Central memory CD8-positive, alpha-beta T cell (primary cell): ENCODE measurements at regions not wholly inside any gene's neighbourhood (a gene's known extent, or its start where the extent isn't known, plus 50 kb on each side); places are given as distances from the start of the nearest gene placed in this dataset.

Source experiments
- ATAC-seq: fragments of 150-1000 bp; cut with Tn5 transposase; replicated peaks from 2 replicates; pipeline ENCODE4 v1.10.0; 2022; ENCODE audit warnings: mild to moderate bottlenecking, moderate FRiP score, moderate number of reproducible peaks; ENCODE audit not compliant: poor library complexity, severe bottlenecking; ENCODE audit errors: extremely low read depth
- DNase-seq, 2 donors: peaks; one replicate each; pipeline ENCODE4 v3.0.0; 2021; ENCODE audit warnings: low spot score in 2 of 2
- H3K27ac Mint-ChIP-seq: one replicate; pipeline ENCODE4 v1.8.0; 2022; ENCODE audit warnings: low read depth, mild to moderate bottlenecking, moderate library complexity, mixed read lengths
- H3K27me3 Mint-ChIP-seq: one replicate; pipeline ENCODE4 v1.8.0; 2022; ENCODE audit warnings: mixed read lengths
- H3K36me3 Mint-ChIP-seq: one replicate; pipeline ENCODE4 v1.8.0; 2022; ENCODE audit warnings: mild to moderate bottlenecking, moderate library complexity, mixed read lengths; ENCODE audit not compliant: insufficient read depth
- H3K4me1 Mint-ChIP-seq: one replicate; pipeline ENCODE4 v1.8.0; 2022; ENCODE audit warnings: mixed read lengths
- H3K4me3 Mint-ChIP-seq: one replicate; pipeline ENCODE4 v1.8.0; 2022; ENCODE audit warnings: mild to moderate bottlenecking, moderate library complexity, mixed read lengths
- H3K9me3 Mint-ChIP-seq: one replicate; pipeline ENCODE4 v1.8.0; 2022; ENCODE audit warnings: mixed read lengths

GRCh38 chr4:64216741-64217140 is 192.5 kb downstream of the TECRL start:
- Mint-ChIP-seq H3K36me3 (no peaks in the 10 kb centered on the region), H3K27me3 (no peaks in the 10 kb centered on the region), H3K27ac (no peak overlapping the region), H3K4me1 (no peaks in the 10 kb centered on the region), H3K4me3 (no peak overlapping the region), H3K9me3 (peaks cover 21% of the 10 kb centered on the region)
- DNase-seq: no peak
- no peak for ATAC-seq

DNA sequence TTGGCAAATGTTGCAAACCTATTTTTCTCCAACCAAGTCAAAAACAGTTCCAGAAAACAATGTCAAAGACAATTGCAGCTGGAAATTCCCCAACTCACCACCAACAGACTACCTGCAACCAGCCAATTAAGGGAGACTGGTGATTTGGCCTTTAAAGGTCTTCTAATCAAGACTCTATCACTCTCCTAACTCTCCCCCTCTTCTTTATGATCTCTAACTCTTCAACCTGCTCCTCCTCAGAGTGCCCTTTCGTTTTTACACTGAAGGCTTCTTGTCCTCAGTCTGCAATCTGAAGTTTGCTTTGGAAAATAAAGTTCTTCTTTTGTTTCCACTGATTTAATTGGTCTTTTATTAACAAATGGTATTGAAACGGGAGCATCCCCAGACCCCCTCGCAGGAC is 203.9 kb downstream of the TECRL start:
- ATAC-seq (no peak), DNase-seq (no peak)
- Mint-ChIP-seq H3K27ac (no peak overlapping the region), H3K4me1 (no peaks in the 10 kb centered on the region), H3K9me3 (peaks cover 21% of the 10 kb centered on the region), H3K36me3 (peaks cover 2% of the 10 kb centered on the region), H3K27me3 (no peaks in the 10 kb centered on the region), H3K4me3 (no peak overlapping the region)

GRCh38 chr4:64200001-64200555 is 209.2 kb downstream of the TECRL start:
- no peaks in the 10 kb centered on the region for H3K4me1 Mint-ChIP-seq
- H3K27ac Mint-ChIP-seq: no peak overlapping the region
- DNase-seq (no peak), ATAC-seq (no peak)
- no peak overlapping the region for H3K4me3 Mint-ChIP-seq
- no peaks in the 10 kb centered on the region for H3K27me3 Mint-ChIP-seq
- H3K9me3 Mint-ChIP-seq: peaks cover 9% of the 10 kb centered on the region
- no peaks in the 10 kb centered on the region for H3K36me3 Mint-ChIP-seq

DNA sequence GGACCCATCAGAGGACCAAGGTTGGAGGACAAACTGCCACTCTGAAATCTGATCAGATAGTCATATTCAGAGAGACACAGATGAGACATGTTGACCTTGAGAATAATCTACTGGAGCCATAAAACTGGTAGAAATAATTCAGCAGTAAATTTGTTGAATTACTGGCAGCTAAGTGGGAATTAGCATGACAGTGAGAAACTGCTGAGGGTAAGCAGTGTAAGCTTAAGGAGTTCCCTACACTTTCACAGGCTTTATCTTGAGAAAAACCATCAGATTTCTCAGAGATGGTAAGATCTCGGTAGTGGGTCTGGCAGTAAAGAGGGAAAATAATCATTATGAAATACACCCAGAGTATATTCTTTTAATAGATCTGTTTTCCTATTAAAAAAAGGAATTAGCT is 213.7 kb downstream of the TECRL start:
- no peak overlapping the region for H3K4me3 Mint-ChIP-seq
- H3K9me3 Mint-ChIP-seq: peaks cover 23% of the 10 kb centered on the region
- no peaks in the 10 kb centered on the region for H3K36me3 Mint-ChIP-seq
- H3K27me3 Mint-ChIP-seq: no peaks in the 10 kb centered on the region
- ATAC-seq: no peak
- H3K4me1 Mint-ChIP-seq: no peaks in the 10 kb centered on the region
- DNase-seq: no peak
- H3K27ac Mint-ChIP-seq: no peak overlapping the region

DNA sequence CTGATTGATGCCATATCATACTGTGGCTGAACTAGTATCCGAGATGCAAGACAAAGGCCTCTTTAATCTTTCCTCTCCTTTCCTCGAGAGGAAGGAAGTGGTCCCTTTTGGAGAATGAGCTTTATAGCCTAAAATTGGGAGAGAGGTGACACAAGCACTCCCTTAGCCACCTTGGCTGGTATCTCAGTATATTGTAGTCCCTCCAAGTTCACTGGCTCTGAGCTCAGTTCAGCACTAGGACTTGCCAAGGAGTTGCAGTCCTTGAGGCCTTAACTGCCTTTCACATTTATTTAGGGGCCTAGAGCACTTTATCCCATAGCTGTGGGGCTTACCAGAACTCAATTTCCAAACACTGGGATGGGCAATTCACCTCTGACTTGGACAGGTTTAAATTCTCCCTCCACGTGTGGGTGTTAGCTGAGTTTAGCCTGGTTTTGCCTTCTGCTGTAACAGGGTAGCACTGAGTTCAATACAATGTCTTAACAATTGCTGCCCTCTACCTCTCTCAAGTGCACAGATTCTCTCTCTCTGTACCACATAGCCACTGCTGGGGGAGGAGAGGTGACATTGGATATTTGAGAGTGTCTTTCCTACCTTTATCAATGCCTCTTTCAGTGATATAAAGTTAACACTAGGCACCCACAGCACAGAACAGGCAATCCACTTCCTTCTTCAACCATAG is 216.4 kb downstream of the TECRL start:
- Mint-ChIP-seq H3K4me3 (no peak overlapping the region), H3K4me1 (no peaks in the 10 kb centered on the region), H3K27me3 (no peaks in the 10 kb centered on the region), H3K9me3 (peaks cover 17% of the 10 kb centered on the region), H3K27ac (no peak overlapping the region), H3K36me3 (no peaks in the 10 kb centered on the region)
- DNase-seq: no peak
- no peak for ATAC-seq

- no peak for ATAC-seq
- Mint-ChIP-seq H3K27ac (no peak overlapping the region), H3K9me3 (no peaks in the 10 kb centered on the region)
Observed at GRCh38 chr4:64174247-64174882, 234.9 kb downstream of the TECRL start.

DNA sequence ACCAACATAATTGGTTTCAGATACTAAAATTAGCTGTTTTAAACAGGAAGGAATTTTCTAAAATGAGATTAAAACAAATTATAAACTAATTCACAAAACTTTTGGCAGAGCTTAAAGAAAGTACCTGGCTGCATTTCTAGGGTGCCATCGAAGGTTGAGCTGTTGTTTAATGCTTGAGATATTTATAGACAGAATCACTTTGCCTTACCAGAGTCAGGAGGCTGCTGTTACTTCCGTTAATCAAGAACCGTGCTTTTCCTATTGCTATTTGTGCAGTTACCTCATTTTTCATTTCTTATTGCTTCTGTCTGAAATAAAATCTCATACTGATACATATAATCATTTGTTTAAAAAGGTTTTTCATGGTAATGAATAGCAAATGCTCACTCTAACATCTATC is 242.9 kb downstream of the TECRL start:
- H3K9me3 Mint-ChIP-seq: peaks cover 5% of the 10 kb centered on the region
- ATAC-seq (no peak), DNase-seq (no peak)
- H3K27ac Mint-ChIP-seq: no peak overlapping the region
- H3K36me3 Mint-ChIP-seq: no peaks in the 10 kb centered on the region
- H3K4me3 Mint-ChIP-seq: no peak overlapping the region
- no peaks in the 10 kb centered on the region for H3K27me3 Mint-ChIP-seq
- H3K4me1 Mint-ChIP-seq: no peaks in the 10 kb centered on the region

More at GRCh38 chr4:64174247-64174882, 234.9 kb downstream of the TECRL start:
- Mint-ChIP-seq H3K36me3 (no peaks in the 10 kb centered on the region), H3K4me1 (no peaks in the 10 kb centered on the region), H3K4me3 (no peak overlapping the region), H3K27me3 (no peaks in the 10 kb centered on the region)
- DNase-seq: no peak

DNA sequence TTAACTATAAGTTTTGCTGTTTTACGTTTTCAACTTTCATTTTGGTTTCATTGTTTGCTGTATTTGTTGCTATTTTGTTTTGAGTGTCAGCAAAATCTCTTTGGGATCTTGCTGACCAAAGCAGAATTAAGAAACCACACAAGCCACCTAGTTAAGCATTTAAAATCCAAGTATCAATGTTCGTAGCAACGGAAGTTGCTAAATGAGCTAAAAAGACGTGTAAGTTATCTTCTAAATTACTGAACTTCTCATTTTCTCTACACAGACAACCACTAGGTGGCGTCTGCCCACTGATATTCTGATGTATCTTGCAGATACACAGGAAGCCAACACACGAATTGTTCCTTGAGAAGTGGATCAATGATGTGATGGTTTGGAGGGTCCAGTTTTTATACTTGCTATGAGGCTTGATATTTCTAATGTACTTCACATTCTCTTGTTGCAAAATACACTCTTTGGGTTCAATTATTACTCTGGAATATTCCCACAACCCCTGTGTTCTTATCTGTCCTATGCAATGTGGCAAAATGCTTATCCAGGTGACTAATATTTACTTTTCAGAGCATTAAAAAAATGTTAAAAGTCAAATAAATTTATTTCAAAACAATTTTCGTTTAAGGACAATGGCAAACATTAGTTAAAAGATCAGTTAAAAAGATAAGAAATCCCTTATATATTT is 250.5 kb downstream of the TECRL start:
- Mint-ChIP-seq H3K9me3 (peaks cover 12% of the 10 kb centered on the region), H3K4me1 (no peaks in the 10 kb centered on the region), H3K4me3 (no peak overlapping the region), H3K36me3 (no peaks in the 10 kb centered on the region), H3K27ac (no peak overlapping the region), H3K27me3 (no peaks in the 10 kb centered on the region)
- ATAC-seq (no peak), DNase-seq (no peak)

DNA sequence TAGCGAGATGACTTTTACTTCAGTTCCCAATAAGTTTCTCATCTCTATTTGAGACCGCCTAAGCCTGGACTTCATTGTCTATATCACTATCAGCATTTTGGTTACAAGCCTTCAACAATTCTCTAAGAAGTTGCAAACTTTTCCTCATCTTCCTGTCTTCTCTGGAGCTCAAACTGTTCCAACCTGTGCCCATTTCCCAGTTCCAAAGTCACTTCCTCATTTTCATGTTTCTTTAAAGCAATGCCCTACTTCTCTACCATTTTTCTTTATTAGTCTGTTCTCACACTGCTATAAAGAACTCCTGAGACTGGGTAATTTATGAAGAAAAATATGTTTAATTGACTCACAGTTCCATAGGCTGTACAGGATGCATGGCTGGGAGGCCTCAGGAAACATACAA is 251.9 kb downstream of the TECRL start:
- Mint-ChIP-seq H3K36me3 (no peaks in the 10 kb centered on the region), H3K4me3 (no peak overlapping the region), H3K9me3 (peaks cover 12% of the 10 kb centered on the region), H3K4me1 (no peaks in the 10 kb centered on the region), H3K27ac (no peak overlapping the region), H3K27me3 (no peaks in the 10 kb centered on the region)
- ATAC-seq (no peak), DNase-seq (no peak)

DNA sequence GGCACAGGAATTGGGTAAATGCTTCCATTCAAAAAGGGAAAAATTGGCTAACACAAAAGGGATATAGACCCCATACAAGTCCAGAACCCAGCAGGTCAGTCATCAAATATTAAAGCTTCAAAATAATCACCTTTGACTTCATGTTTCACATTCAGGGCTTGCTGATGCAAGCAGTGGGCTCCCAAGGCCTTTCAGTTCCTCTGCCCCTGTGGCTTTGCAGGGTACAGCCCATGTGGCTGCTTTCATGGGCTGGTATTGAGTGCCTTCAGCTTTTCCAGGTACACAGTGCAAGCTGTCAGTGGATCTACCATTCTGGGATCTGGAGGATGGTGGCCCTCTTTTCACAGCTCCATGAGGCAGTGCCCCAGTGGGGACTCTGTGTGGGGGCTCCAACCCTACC is 253.0 kb downstream of the TECRL start:
- H3K4me3 Mint-ChIP-seq: no peak overlapping the region
- no peaks in the 10 kb centered on the region for H3K27me3 Mint-ChIP-seq
- DNase-seq: no peak
- no peak overlapping the region for H3K27ac Mint-ChIP-seq
- no peak for ATAC-seq
- peaks cover 12% of the 10 kb centered on the region for H3K9me3 Mint-ChIP-seq
- H3K4me1 Mint-ChIP-seq: no peaks in the 10 kb centered on the region
- H3K36me3 Mint-ChIP-seq: no peaks in the 10 kb centered on the region

DNA sequence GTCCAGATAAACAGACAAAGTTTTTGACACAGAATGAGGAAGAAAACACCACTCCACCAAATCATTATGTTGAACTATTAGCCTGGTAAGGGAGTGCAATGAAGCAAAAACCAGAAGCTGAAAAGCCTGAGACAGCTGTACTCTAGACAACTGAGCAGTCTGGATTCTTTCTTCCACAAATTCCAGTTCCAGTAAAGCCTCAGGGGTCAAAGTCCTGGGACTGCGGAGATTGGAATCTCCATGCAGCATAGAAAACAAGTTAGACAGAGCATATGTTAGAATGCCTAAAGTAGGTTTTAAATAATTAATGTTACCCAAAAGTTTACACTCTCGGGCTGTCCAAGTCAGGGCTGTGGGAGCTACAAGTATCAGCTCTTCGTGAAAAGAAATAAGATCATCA is 263.2 kb downstream of the TECRL start:
- no peak overlapping the region for H3K27ac Mint-ChIP-seq
- H3K9me3 Mint-ChIP-seq: peaks cover 31% of the 10 kb centered on the region
- ATAC-seq (no peak), DNase-seq (no peak)
- H3K27me3 Mint-ChIP-seq: no peaks in the 10 kb centered on the region
- H3K4me1 Mint-ChIP-seq: no peaks in the 10 kb centered on the region
- H3K4me3 Mint-ChIP-seq: no peak overlapping the region
- H3K36me3 Mint-ChIP-seq: no peaks in the 10 kb centered on the region

DNA sequence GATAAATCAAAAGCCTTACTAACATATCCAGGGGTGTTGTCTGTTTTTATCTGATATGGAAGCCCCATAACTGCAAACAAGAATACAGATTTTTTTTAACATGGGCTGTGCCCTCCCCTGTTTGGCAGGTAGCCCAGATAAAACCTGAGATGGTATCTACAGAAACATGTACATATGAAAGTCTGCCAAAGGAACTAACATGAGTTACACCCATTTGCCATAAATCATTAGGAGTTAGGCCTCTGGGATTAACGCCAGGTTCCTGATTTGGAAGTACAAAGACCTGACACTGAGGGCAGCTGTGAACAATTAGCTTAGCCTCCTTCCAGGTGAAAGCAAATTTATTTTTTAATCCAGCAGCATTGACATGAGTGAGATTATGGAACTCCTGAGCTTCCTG is 264.3 kb downstream of the TECRL start:
- peaks cover 29% of the 10 kb centered on the region for H3K9me3 Mint-ChIP-seq

DNA sequence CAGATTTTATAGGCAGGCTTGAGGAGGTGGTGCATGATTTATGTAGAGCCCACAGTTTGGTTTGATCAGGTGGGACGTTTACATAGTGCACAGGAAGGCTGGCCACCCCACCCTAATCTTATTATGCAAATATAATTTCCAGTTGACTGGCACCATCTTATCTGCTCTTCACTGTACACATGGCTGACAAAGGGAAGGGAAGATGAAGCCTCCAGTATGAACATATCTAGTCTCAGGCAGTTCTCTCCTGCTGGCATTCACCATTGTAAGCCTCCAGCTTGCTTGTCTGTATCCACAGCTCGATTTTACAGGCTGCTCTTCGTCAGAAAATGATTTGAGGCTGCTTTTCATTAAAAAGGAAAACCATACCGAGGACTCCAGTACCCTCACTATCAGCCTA is 278.3 kb downstream of the TECRL start:
- Mint-ChIP-seq H3K27ac (no peak overlapping the region), H3K4me3 (no peak overlapping the region), H3K36me3 (peaks cover 2% of the 10 kb centered on the region), H3K9me3 (peaks cover 5% of the 10 kb centered on the region), H3K27me3 (no peaks in the 10 kb centered on the region), H3K4me1 (no peaks in the 10 kb centered on the region)
- ATAC-seq (no peak), DNase-seq (no peak)

More for the DNA sequence above, 264.3 kb downstream of the TECRL start:
- no peaks in the 10 kb centered on the region for H3K4me1 Mint-ChIP-seq
- no peaks in the 10 kb centered on the region for H3K36me3 Mint-ChIP-seq
- no peak overlapping the region for H3K4me3 Mint-ChIP-seq
- no peak overlapping the region for H3K27ac Mint-ChIP-seq
- no peaks in the 10 kb centered on the region for H3K27me3 Mint-ChIP-seq
- DNase-seq (no peak), ATAC-seq (no peak)
